OCI-LY7 (cell line): ENCODE measurements at regions not wholly inside any gene's neighbourhood (a gene's known extent, or its start where the extent isn't known, plus 50 kb on each side); places are given as distances from the start of the nearest gene placed in this dataset.

ENCODE experiments used
- BruUV-seq: library from RNA; stranded (reverse); fragments of 400-500 nt; replicated peaks from 2 replicates; lab custom pipeline; 2021; lab: Mats Ljungman, UMichigan
- CTCF ChIA-PET: fragments of 300-600 bp; sonication (Branson Sonifier 250); formaldehyde crosslinking; loops from one replicate; lab custom pipeline; 2022; ENCODE audit warnings: antibody characterized with exemption; ENCODE audit not compliant: unreplicated experiment; lab: Charles Lee
- POLR2A ChIA-PET: fragments of 300-600 bp; sonication (Branson Sonifier 250); formaldehyde crosslinking; loops from one replicate; lab custom pipeline; 2022; ENCODE audit warnings: antibody characterized with exemption; lab: Charles Lee
- DNase-seq: peaks from one replicate; pipeline ENCODE4 v3.0.0-alpha.2; 2015; ENCODE audit warnings: low spot score
- H2AFZ ChIP-seq: fragments of 200-600 bp; sonication (generic), shearing (Covaris generic); 2 replicates; pipeline ENCODE4 v1.6.1; 2014; ENCODE audit warnings: mild to moderate bottlenecking, antibody characterized with exemption, low read length, moderate library complexity
- H3K27ac ChIP-seq: fragments of 200-600 bp; sonication (generic); 2 replicates; pipeline ENCODE4 v1.5.1; 2014; ENCODE audit warnings: mixed run types, low read depth, mild to moderate bottlenecking, moderate library complexity, low read length, inconsistent platforms; ENCODE audit not compliant: poor library complexity, severe bottlenecking
- H3K36me3 ChIP-seq: fragments of 200-600 bp; sonication (generic); 2 replicates; pipeline ENCODE4 v1.6.1; 2014; ENCODE audit warnings: mild to moderate bottlenecking, antibody characterized with exemption, low read length, moderate library complexity, mixed read lengths; ENCODE audit not compliant: insufficient read depth
- H3K4me1 ChIP-seq: fragments of 200-600 bp; sonication (generic); 2 replicates; pipeline ENCODE4 v1.5.1; 2014; ENCODE audit warnings: mild to moderate bottlenecking, low read length; ENCODE audit not compliant: insufficient read depth, poor library complexity, severe bottlenecking
- H3K4me2 ChIP-seq: fragments of 200-600 bp; sonication (generic); 2 replicates; pipeline ENCODE4 v1.6.1; 2014; ENCODE audit warnings: mild to moderate bottlenecking, low read length
- H3K4me3 ChIP-seq: fragments of 200-600 bp; sonication (generic); 2 replicates; pipeline ENCODE4 v1.5.1; 2014; ENCODE audit warnings: mild to moderate bottlenecking, low read depth, low read length; ENCODE audit not compliant: poor library complexity, severe bottlenecking
- H3K79me2 ChIP-seq: fragments of 200-600 bp; sonication (generic); 2 replicates; pipeline ENCODE4 v1.6.1; 2016; ENCODE audit warnings: low read depth, mild to moderate bottlenecking, low read length, moderate library complexity, mixed read lengths; ENCODE audit not compliant: insufficient read depth
- H3K9me2 ChIP-seq: fragments of 200-600 bp; sonication (generic); 2 replicates; pipeline ENCODE4 v1.6.1; 2016; ENCODE audit warnings: mild to moderate bottlenecking, low read length, mixed read lengths; ENCODE audit not compliant: insufficient read depth
- H3K9me3 ChIP-seq: fragments of 200-600 bp; sonication (generic); 2 replicates; pipeline ENCODE4 v1.6.1; 2014; ENCODE audit warnings: mild to moderate bottlenecking, mixed run types, low read length, mixed read lengths
- H4K20me1 ChIP-seq: fragments of 200-600 bp; sonication (generic); 2 replicates; pipeline ENCODE4 v1.6.1; 2014; ENCODE audit warnings: mild to moderate bottlenecking, antibody characterized with exemption, low read length, moderate library complexity, mixed read lengths; ENCODE audit not compliant: insufficient read depth
- EZH2phosphoT487 ChIP-seq: fragments of 200-600 bp; sonication (generic); IDR thresholded peaks from 2 replicates; pipeline ENCODE4 v1.6.1; 2018; ENCODE audit warnings: low read depth, borderline replicate concordance, mild to moderate bottlenecking, mixed run types, antibody characterized with exemption, low read length, moderate library complexity, mixed read lengths
- intact Hi-C: fragments of 100-400 bp; cut with micrococcal nuclease; formaldehyde crosslinking; loops from one replicate; pipeline ENCODE4 v1.10.0; 2022; ENCODE audit not compliant: unreplicated experiment
- TF ChIP-seq, protein P1 (sequence below): fragments of 200-600 bp; sonication (generic); conservative IDR thresholded peaks from 2 replicates; pipeline ENCODE4 v1.5.1; 2014; ENCODE audit warnings: mild to moderate bottlenecking, antibody characterized with exemption, low read length, moderate library complexity, mixed read lengths

- H3K4me2 ChIP-seq: no peak overlapping the region
- TF ChIP-seq, protein P1, sequence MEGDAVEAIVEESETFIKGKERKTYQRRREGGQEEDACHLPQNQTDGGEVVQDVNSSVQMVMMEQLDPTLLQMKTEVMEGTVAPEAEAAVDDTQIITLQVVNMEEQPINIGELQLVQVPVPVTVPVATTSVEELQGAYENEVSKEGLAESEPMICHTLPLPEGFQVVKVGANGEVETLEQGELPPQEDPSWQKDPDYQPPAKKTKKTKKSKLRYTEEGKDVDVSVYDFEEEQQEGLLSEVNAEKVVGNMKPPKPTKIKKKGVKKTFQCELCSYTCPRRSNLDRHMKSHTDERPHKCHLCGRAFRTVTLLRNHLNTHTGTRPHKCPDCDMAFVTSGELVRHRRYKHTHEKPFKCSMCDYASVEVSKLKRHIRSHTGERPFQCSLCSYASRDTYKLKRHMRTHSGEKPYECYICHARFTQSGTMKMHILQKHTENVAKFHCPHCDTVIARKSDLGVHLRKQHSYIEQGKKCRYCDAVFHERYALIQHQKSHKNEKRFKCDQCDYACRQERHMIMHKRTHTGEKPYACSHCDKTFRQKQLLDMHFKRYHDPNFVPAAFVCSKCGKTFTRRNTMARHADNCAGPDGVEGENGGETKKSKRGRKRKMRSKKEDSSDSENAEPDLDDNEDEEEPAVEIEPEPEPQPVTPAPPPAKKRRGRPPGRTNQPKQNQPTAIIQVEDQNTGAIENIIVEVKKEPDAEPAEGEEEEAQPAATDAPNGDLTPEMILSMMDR: no peak
- no peak for TF ChIP-seq EZH2phosphoT487
- H3K9me3 ChIP-seq: no peaks in the 10 kb centered on the region
- no peak overlapping the region for H3K4me3 ChIP-seq
- BruUV-seq: no TSS peak
- no peaks in the 10 kb centered on the region for H3K36me3 ChIP-seq
- H4K20me1 ChIP-seq: no peaks in the 10 kb centered on the region
- intact Hi-C loops: loop anchor here (5.0 to 10.0 kb wide), 2 partner anchors 388 to 551 kb away; no protein-coding TSS in a partner anchor
- ChIA-PET POLR2A (interaction anchor here (0.6 to 1.0 kb wide), 3 partner anchors 22 to 347 kb away, joined by 3 read pairs; no protein-coding TSS in a partner anchor), CTCF (no interaction called here)
- no peaks in the 10 kb centered on the region for H3K4me1 ChIP-seq
- H3K79me2 ChIP-seq: no peaks in the 10 kb centered on the region
- no peak overlapping the region for H2AFZ ChIP-seq
- no peak for DNase-seq
- no peak overlapping the region for H3K27ac ChIP-seq
- H3K9me2 ChIP-seq: no peaks in the 10 kb centered on the region
Observed at GRCh38 chr19:28326746-28327145, 886.2 kb downstream of the UQCRFS1 start.

DNA sequence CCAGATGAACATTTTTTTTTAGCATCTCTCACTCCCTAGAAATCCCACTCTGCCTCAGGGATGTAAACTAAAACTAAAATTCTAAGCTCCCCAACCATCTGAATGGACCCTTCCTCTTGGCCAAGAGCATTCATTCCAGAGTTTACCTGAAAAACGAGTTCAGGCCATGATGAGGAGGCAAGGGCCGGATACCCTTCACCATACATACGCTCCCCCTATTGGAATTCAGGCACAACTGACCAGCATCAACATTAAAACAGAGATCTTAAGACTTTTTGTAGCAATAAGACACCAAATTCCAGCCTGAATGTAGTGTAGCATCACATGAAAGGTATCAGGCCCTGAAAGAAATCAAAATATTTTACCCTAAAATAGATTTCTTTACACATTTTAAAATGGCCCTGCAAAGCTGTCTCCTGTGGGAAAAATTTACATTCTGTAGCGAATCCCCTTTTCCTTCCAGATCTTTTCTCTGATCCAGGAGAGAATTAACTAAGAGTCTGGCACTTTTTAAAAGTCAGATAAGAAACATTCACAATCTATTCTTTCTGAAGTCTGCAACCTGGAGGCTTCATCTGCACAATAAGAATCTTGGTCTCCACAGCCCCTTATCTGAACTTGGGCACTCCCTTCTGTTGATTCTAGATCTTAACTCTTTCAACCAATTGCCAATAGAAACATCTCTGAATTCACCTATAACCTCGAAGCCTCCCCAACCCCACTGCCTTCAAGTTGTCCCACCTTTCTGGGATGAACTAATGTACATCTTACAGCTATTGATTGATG, 888.5 kb downstream of the UQCRFS1 start:
- no peak overlapping the region for H3K27ac ChIP-seq
- no peak overlapping the region for H2AFZ ChIP-seq
- H3K9me3 ChIP-seq: no peaks in the 10 kb centered on the region
- H4K20me1 ChIP-seq: no peaks in the 10 kb centered on the region
- BruUV-seq: no TSS peak
- no peaks in the 10 kb centered on the region for H3K36me3 ChIP-seq
- TF ChIP-seq, protein P1: 0 out of 2 replicates have a peak, but pooled peaks have one; percentile 19
- no peak for TF ChIP-seq EZH2phosphoT487
- no peaks in the 10 kb centered on the region for H3K4me1 ChIP-seq
- no peak overlapping the region for H3K4me3 ChIP-seq
- intact Hi-C loops: loop anchor here (1.0 to 10.0 kb wide), 4 partner anchors 85 to 553 kb away; no protein-coding TSS in a partner anchor
- CTCF ChIA-PET: no interaction called here
- no peaks in the 10 kb centered on the region for H3K79me2 ChIP-seq
- no peak for DNase-seq
- H3K4me2 ChIP-seq: no peak overlapping the region
- POLR2A ChIA-PET: interaction anchor here (0.7 to 0.9 kb wide), 2 partner anchors 288 to 296 kb away, joined by 3 to 4 read pairs; no protein-coding TSS in a partner anchor
- no peaks in the 10 kb centered on the region for H3K9me2 ChIP-seq

DNA sequence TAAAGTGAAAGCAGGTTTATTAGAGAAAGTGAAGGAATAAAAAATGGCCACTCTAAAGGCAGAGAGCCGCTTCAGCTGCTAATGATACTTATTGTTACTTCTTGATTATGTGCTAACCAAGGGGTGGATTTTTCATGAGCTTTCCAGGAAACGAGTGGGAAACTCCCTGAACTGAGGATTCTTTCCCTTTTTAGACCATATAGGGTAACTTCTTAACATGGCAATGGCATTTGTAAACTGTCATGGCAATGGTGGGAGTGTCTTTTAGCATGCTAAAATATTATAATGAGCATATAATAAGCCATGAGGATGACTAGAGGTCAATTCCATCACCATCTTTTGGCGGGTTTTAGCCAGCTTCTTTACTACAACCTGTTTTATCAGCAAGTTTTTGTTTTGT, 890.0 kb downstream of the UQCRFS1 start:
- no peak for DNase-seq
- no peak overlapping the region for H2AFZ ChIP-seq
- no TSS peak for BruUV-seq
- no peak overlapping the region for H3K27ac ChIP-seq
- intact Hi-C loops: loop anchor here (10.0 kb wide), 1 partner anchor 392 kb away; no protein-coding TSS in a partner anchor
- H3K4me1 ChIP-seq: no peaks in the 10 kb centered on the region
- no peaks in the 10 kb centered on the region for H3K79me2 ChIP-seq
- no peaks in the 10 kb centered on the region for H3K36me3 ChIP-seq
- H4K20me1 ChIP-seq: no peaks in the 10 kb centered on the region
- no peaks in the 10 kb centered on the region for H3K9me3 ChIP-seq
- no peak overlapping the region for H3K4me3 ChIP-seq
- CTCF ChIA-PET: no interaction called here
- no peaks in the 10 kb centered on the region for H3K9me2 ChIP-seq
- no peak for TF ChIP-seq EZH2phosphoT487
- TF ChIP-seq, protein P1: no peak
- no peak overlapping the region for H3K4me2 ChIP-seq
- POLR2A ChIA-PET: no interaction called here
